ENCODE measurements at regions not wholly inside any gene's neighbourhood (a gene's known extent, or its start where the extent isn't known, plus 50 kb on each side); places are given as distances from the start of the nearest gene placed in this dataset.
A peak's percentile ranks its signal among the peaks of the same experiment; 100 is the strongest.
"Not testable (repeated sequence)": the region's sequence is repeated elsewhere in the genome, so short reads cannot be mapped to it uniquely, and the experiment has no call there.

DNA sequence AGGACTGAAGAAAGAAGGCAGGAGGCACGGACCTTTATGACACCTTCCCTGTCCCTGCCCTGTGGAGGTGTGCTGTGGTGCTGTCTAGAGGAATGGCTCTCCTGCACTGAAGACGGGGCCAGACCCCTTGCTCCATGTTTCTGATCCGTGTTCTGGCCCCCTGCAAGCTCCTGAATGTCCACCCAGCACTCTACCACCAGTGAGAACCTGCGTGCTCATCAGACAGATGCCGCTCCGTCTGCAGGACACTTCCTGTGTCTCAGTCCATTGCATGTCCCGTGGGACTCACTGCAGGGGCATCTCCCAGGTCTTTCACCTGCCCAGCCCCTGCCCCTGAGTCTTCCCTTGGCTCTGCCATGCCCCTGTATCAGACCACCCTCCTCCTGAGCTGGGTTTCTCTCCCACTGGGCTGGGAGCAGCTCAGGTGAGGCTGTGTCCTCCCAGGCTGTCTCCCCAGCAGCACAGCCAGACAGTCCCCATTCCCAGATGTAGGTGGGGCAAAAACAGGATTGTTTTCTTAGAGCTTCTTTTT lies 278.3 kb upstream of the ZNF32 start:
- no peak overlapping the region for H3K4me3 Mint-ChIP-seq
- CTCF ChIA-PET: no interaction called here
- ATAC-seq: no peak
- no peak overlapping the region for H3K27ac Mint-ChIP-seq
- no peak for DNase-seq
- H3K27me3 Mint-ChIP-seq: no peaks in the 10 kb centered on the region
- H3K9me3 Mint-ChIP-seq (ENCODE audit: low read depth): no peaks in the 10 kb centered on the region
- H3K4me1 Mint-ChIP-seq: no peaks in the 10 kb centered on the region
- no peaks in the 10 kb centered on the region for H3K36me3 Mint-ChIP-seq

DNA sequence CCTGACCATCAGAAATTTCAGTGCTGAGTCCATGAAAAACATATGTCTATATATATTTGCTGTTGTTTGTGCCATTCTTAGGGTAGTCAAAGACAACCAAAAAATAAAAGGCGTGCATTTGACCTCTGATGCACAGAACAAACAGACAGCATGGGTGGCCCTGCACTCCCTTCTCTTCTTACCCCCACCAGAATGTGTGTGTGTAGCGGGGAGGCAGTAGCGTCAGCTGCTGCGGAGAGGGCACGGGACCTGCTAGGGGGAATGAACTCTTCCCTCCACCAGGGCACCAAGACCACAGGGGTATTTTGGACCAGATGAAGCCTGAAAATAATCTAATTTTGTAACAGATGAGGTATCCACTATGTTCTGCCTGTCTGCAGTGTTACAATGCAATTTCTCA lies 277.7 kb upstream of the ZNF32 start:
- no peaks in the 10 kb centered on the region for H3K9me3 Mint-ChIP-seq (ENCODE audit: low read depth)
- ATAC-seq: no peak
- no peak overlapping the region for H3K27ac Mint-ChIP-seq
- CTCF ChIA-PET: no interaction called here
- no peak overlapping the region for H3K4me3 Mint-ChIP-seq
- no peak for DNase-seq
- no peaks in the 10 kb centered on the region for H3K4me1 Mint-ChIP-seq
- no peaks in the 10 kb centered on the region for H3K36me3 Mint-ChIP-seq
- no peaks in the 10 kb centered on the region for H3K27me3 Mint-ChIP-seq

- H3K4me1 Mint-ChIP-seq: no peaks in the 10 kb centered on the region
- no peaks in the 10 kb centered on the region for H3K36me3 Mint-ChIP-seq
- H3K27ac Mint-ChIP-seq: no peak overlapping the region
- no peaks in the 10 kb centered on the region for H3K27me3 Mint-ChIP-seq
- no peak for DNase-seq
- CTCF ChIA-PET: no interaction called here
- no peak overlapping the region for H3K4me3 Mint-ChIP-seq
- ATAC-seq: no peak
- H3K9me3 Mint-ChIP-seq (ENCODE audit: low read depth): no peaks in the 10 kb centered on the region
Observed at GRCh38 chr10:43925793-43926192, 277.1 kb upstream of the ZNF32 start.

GRCh38 chr10:43923328-43923727 lies 274.6 kb upstream of the ZNF32 start:
- H3K36me3 Mint-ChIP-seq: no peaks in the 10 kb centered on the region
- no peak overlapping the region for H3K4me3 Mint-ChIP-seq
- no peaks in the 10 kb centered on the region for H3K4me1 Mint-ChIP-seq
- DNase-seq (no peak), ATAC-seq (no peak)
- no peak overlapping the region for H3K27ac Mint-ChIP-seq
- CTCF ChIA-PET: no interaction called here
- no peaks in the 10 kb centered on the region for H3K9me3 Mint-ChIP-seq (ENCODE audit: low read depth)
- peaks cover 3% of the 10 kb centered on the region for H3K27me3 Mint-ChIP-seq

DNA sequence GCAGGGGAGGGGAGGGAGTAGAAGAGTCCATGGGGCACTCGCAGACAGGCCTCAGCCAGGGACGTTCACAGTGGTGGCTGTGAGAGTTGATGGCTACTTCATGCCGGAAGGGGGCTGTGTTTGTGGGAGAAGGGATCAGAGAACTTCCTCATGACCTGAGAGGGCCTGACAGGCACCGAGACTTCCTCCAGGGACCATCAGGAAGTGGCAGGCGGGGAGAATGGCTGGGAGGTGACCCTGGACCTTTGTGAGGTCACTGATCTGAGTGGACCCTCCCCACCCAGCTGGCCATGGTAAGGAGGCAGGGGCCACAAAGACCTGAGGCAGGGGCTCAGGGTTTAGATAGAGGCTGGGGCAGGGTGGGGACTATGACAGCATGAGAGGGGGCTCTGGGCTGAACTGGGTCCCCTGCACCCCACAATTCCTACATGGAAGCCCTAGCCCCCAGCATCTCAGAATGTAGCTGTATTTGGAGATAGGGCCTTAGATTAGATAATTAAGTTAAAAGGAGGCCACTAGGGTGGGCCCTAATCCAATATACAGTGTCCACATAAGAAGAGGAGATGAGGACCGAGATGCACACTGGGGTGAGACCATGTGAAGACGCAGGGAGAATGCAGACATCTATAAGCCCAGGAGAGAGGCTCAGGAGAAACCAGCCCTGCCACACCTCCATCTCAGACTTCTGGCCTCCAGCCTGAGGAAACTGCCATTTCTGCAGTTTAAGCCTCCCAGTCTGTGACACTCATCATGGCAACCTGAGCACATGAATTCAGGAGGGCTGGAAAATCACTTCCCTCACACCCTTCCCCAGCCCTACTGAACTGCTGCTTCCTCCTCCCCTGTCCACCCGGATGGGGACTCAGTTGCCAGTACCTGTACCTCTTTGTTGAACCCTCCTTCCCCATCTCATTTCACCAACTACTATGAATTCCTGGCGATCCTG lies 273.9 kb upstream of the ZNF32 start:
- Mint-ChIP-seq H3K27me3 (peaks cover 8% of the 10 kb centered on the region), H3K4me3 (no peak overlapping the region), H3K27ac (no peak overlapping the region), H3K9me3 (ENCODE audit: low read depth) (no peaks in the 10 kb centered on the region), H3K4me1 (no peaks in the 10 kb centered on the region), H3K36me3 (no peaks in the 10 kb centered on the region)
- DNase-seq (no peak), ATAC-seq (no peak)
- CTCF ChIA-PET: no interaction called here

DNA sequence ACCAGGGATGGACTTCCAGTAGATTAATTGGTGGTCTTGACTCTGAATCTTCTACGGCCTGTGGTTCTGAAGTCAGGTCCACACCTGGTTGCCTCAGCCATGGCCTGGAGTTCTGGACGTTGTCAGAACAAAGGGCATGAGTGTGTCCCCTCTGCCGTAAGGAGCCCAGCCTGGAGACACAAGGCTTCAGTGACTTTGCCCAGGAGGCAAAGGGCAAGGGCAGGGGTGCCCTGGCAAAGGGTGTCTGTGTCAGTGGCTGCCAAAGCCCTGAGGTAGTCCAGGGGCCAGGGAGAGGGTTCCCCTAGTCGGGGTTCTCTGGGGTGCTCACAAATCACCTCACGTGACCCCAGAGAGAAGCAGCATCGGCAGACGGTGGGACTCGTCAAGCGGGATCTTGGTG lies 273.2 kb upstream of the ZNF32 start:
- CTCF ChIA-PET: no interaction called here
- Mint-ChIP-seq H3K4me3 (no peak overlapping the region), H3K27me3 (peaks cover 11% of the 10 kb centered on the region), H3K36me3 (no peaks in the 10 kb centered on the region), H3K9me3 (ENCODE audit: low read depth) (no peaks in the 10 kb centered on the region), H3K4me1 (no peaks in the 10 kb centered on the region), H3K27ac (no peak overlapping the region)
- DNase-seq: peak; percentile 16
- no peak for ATAC-seq

DNA sequence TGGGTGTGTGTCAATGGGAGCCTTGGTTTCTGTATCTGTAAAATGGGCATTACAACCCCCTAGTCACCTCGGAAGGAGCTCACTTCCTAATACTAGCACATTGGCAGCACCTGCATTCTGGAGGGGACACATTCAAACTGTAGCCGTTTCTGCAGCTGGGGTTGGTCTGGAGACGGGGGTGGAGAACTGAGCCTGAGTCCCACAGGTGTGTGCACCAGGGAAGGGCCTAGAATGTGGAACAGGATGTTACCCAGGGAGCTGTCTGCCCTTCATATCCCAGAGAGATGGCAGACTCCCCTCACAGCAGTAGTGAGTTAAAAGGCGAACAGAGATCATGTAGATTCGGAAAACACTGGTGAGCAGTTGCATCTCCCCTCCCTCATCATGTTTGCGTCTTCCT lies 272.8 kb upstream of the ZNF32 start:
- CTCF ChIA-PET: no interaction called here
- DNase-seq (peak; percentile 11), ATAC-seq (no peak)
- H3K4me1 Mint-ChIP-seq: no peaks in the 10 kb centered on the region
- peaks cover 11% of the 10 kb centered on the region for H3K27me3 Mint-ChIP-seq
- no peak overlapping the region for H3K27ac Mint-ChIP-seq
- no peaks in the 10 kb centered on the region for H3K9me3 Mint-ChIP-seq (ENCODE audit: low read depth)
- H3K36me3 Mint-ChIP-seq: no peaks in the 10 kb centered on the region
- H3K4me3 Mint-ChIP-seq: no peak overlapping the region

- not testable (repeated sequence) for H3K9me3 Mint-ChIP-seq (ENCODE audit: low read depth); H3K4me1 Mint-ChIP-seq; H3K27ac Mint-ChIP-seq; ATAC-seq; H3K36me3 Mint-ChIP-seq; H3K4me3 Mint-ChIP-seq
- H3K27me3 Mint-ChIP-seq: peaks cover 11% of the 10 kb centered on the region
- CTCF ChIA-PET: interaction anchor here (0.6 to 0.7 kb wide), 2 partner anchors 22 to 439 kb away, joined by 4 read pairs; no protein-coding TSS in a partner anchor
- DNase-seq: peak; percentile 19
Observed at GRCh38 chr10:43920236-43920758, 271.6 kb upstream of the ZNF32 start.

DNA sequence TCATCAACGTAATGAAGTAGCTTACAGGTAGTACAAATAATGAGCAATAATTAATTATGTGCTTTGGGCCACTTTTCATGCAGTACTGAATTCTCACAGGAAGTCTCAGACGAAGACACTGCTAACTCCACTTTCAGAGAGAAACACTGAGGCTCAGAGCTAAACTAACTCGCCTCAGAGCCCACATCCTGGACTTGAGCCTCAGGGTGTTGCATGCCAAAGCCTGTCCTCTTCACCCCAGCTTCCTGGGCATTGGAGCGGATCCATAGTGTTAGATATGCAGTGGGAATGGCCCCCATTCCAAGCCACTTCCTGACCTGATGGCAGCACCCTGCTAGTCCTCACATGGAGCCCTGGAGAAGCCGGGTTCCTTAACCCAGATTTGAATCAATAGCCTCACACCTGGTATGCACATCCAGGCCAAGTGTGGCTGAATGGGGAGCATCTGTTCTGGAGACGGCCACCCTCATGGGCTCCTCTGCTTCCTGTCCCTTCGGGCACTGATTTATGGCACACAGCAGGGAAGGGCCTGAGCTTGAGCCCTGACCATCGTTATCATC lies 265.1 kb upstream of the ZNF32 start:
- CTCF ChIA-PET: no interaction called here
- Mint-ChIP-seq H3K27ac (no peak overlapping the region), H3K9me3 (ENCODE audit: low read depth) (no peaks in the 10 kb centered on the region), H3K4me1 (peaks cover 7% of the 10 kb centered on the region), H3K27me3 (peaks cover 8% of the 10 kb centered on the region), H3K4me3 (no peak overlapping the region), H3K36me3 (no peaks in the 10 kb centered on the region)
- no peak for ATAC-seq
- no peak for DNase-seq

DNA sequence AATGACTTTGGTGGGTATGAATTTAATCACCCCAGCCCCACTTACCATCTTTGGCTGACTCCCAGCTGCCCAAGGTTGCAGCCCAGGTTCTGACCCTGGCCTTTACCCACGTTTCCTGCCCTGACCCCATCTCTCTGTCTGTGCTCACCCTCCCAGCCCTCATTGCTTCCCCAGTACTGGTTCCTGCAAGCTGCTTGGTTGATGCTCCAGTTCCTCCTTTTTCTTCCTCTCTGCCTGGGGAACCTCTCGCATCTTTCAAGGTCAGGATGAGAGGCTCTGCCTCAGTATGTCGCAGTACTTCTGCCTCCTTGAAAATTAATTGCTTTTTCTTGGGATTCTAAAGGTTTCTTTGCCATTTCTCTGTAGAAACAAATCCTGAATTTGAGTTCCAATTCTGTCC lies 263.8 kb upstream of the ZNF32 start:
- ATAC-seq: no peak
- Mint-ChIP-seq H3K4me3 (no peak overlapping the region), H3K4me1 (peaks cover 7% of the 10 kb centered on the region), H3K36me3 (no peaks in the 10 kb centered on the region), H3K27ac (no peak overlapping the region), H3K27me3 (peaks cover 2% of the 10 kb centered on the region), H3K9me3 (ENCODE audit: low read depth) (no peaks in the 10 kb centered on the region)
- CTCF ChIA-PET: interaction anchor here (1.8 kb wide), 1 partner anchor 10 kb away, joined by 4 read pairs; no protein-coding TSS in a partner anchor
- no peak for DNase-seq

DNA sequence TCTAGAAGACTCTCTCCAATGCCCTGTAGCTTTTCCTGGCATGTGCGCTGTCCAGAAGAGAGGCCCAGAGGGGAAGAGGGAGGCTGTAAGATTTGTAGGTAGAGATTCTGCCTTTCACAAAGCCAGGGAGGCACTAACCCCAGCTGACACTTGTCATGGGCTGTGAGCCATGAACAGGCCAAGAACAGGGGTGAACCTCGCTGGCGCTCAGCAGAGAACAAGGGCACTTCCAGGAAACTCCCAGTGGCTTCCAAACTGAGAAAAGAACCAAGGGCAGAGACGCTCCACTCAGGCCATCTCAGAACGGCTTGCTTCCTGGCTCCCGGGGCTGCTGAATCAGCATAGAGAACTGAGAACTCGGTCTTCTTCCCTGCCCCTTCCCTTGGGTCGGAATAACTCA lies 257.8 kb upstream of the ZNF32 start:
- Mint-ChIP-seq H3K4me3 (no peak overlapping the region), H3K9me3 (ENCODE audit: low read depth) (no peaks in the 10 kb centered on the region), H3K4me1 (no peaks in the 10 kb centered on the region), H3K36me3 (no peaks in the 10 kb centered on the region), H3K27me3 (peaks cover 15% of the 10 kb centered on the region), H3K27ac (no peak overlapping the region)
- DNase-seq (no peak), ATAC-seq (no peak)
- CTCF ChIA-PET: no interaction called here

GRCh38 chr10:43905512-43906236 lies 257.0 kb upstream of the ZNF32 start:
- no peaks in the 10 kb centered on the region for H3K36me3 Mint-ChIP-seq
- H3K27me3 Mint-ChIP-seq: peaks cover 15% of the 10 kb centered on the region
- CTCF ChIA-PET: no interaction called here
- ATAC-seq (no peak), DNase-seq (no peak)
- H3K4me3 Mint-ChIP-seq: no peak overlapping the region
- H3K4me1 Mint-ChIP-seq: no peaks in the 10 kb centered on the region
- no peaks in the 10 kb centered on the region for H3K9me3 Mint-ChIP-seq (ENCODE audit: low read depth)
- no peak overlapping the region for H3K27ac Mint-ChIP-seq

DNA sequence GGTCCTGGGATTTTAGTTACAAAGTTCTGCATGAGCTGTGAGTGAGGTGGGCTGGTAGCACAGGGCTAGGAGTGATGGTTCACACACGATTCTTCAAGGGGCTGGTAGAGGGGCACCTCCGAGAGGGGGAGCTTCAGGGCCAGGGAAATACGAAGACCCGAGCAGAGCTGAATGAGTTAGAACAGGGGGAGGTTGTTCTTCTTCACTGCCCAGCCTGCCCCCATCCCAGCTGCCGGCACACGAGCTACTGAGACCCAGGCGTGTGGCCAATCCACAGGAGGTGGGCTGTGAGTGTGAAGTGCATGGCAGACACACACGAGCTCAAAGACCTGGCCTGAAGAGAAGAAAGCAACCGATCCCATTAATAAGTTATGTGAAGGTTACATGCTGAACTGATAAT lies 256.2 kb upstream of the ZNF32 start:
- H3K4me3 Mint-ChIP-seq: no peak overlapping the region
- H3K27ac Mint-ChIP-seq: no peak overlapping the region
- CTCF ChIA-PET: no interaction called here
- no peaks in the 10 kb centered on the region for H3K9me3 Mint-ChIP-seq (ENCODE audit: low read depth)
- H3K36me3 Mint-ChIP-seq: no peaks in the 10 kb centered on the region
- H3K27me3 Mint-ChIP-seq: peaks cover 15% of the 10 kb centered on the region
- no peak for ATAC-seq
- no peak for DNase-seq
- no peaks in the 10 kb centered on the region for H3K4me1 Mint-ChIP-seq
